K562 (cell line): ENCODE measurements at regions not wholly inside any gene's neighbourhood (a gene's known extent, or its start where the extent isn't known, plus 50 kb on each side); places are given as distances from the start of the nearest gene placed in this dataset.

Source experiments
- CBFA2T3 ChIP-seq: fragments of 450-650 bp; IDR thresholded peaks from 2 replicates; pipeline ENCODE4 v1.6.1; 2017
- CCAR2 ChIP-seq: fragments of 200-400 bp; formaldehyde crosslinking; IDR thresholded peaks from 2 replicates; pipeline ENCODE4 v1.6.1; 2017; ENCODE audit warnings: mild to moderate bottlenecking, low read depth, low read length
- EP300 ChIP-seq: IDR thresholded peaks from 2 replicates; pipeline ENCODE4 v1.6.1; 2012; ENCODE audit warnings: low read length, improper control_type of control experiment
- EZH2 ChIP-seq: IDR thresholded peaks from 2 replicates; pipeline ENCODE4 v1.6.1; 2012; ENCODE audit warnings: low read depth, mild to moderate bottlenecking, inconsistent platforms, low read length, borderline replicate concordance
- HIVEP1 ChIP-seq: fragments of 250-450 bp; sonication (Bioruptor Pico); IDR thresholded peaks from 2 replicates; pipeline ENCODE4 v1.4.0; 2020; ENCODE audit warnings: mild to moderate bottlenecking
- KAT8 ChIP-seq: fragments of 450-650 bp; IDR thresholded peaks from 2 replicates; pipeline ENCODE4 v1.6.1; 2016; ENCODE audit warnings: low read depth, mild to moderate bottlenecking
- MAX ChIP-seq: sonication (generic); formaldehyde crosslinking; IDR thresholded peaks from 2 replicates; pipeline ENCODE4 v1.9.0; 2022; ENCODE audit warnings: mild to moderate bottlenecking, missing genetic modification reagents
- NFATC3 ChIP-seq: fragments of 450-650 bp; IDR thresholded peaks from 2 replicates; pipeline ENCODE4 v1.6.1; 2017; ENCODE audit warnings: mild to moderate bottlenecking
- POLR2A ChIP-seq: fragments of 450-650 bp; conservative IDR thresholded peaks from 2 replicates; pipeline ENCODE4 v1.6.1; 2016
- RAD21 ChIP-seq, 2 experiments: fragments of 250-450 bp in 1 of 2; fragments of 450-650 bp in 1 of 2; sonication (Bioruptor Pico) in 1 of 2; formaldehyde crosslinking in 1 of 2; IDR thresholded peaks in 1 of 2; conservative IDR thresholded peaks in 1 of 2; 2 replicates each; pipeline versions ENCODE4 v1.4.0 to v1.8.0; 2020 to 2022; ENCODE audit warnings: mild to moderate bottlenecking in 2 of 2, moderate library complexity in 1 of 2
- TARDBP ChIP-seq: fragments of 450-650 bp; IDR thresholded peaks from 2 replicates; pipeline ENCODE4 v1.6.1; 2016
- ZFPM2 ChIP-seq: fragments of 250-450 bp; sonication (Bioruptor Pico); IDR thresholded peaks from 2 replicates; pipeline ENCODE4 v1.5.1; 2022; ENCODE audit warnings: mild to moderate bottlenecking
- TF ChIP-seq, protein P1 (sequence below), 3 experiments: IDR thresholded peaks in 2 of 3; conservative IDR thresholded peaks in 1 of 3; 2 replicates each; pipeline ENCODE4 v1.5.1; 2011 to 2012; ENCODE audit warnings: low read length in 3 of 3, mild to moderate bottlenecking in 3 of 3, control low read depth in 2 of 3, improper control_type of control experiment in 1 of 3, inconsistent platforms in 1 of 3, low read depth in 1 of 3, mixed read lengths in 1 of 3, moderate library complexity in 1 of 3; ENCODE audit not compliant: insufficient read depth in 2 of 3

DNA sequence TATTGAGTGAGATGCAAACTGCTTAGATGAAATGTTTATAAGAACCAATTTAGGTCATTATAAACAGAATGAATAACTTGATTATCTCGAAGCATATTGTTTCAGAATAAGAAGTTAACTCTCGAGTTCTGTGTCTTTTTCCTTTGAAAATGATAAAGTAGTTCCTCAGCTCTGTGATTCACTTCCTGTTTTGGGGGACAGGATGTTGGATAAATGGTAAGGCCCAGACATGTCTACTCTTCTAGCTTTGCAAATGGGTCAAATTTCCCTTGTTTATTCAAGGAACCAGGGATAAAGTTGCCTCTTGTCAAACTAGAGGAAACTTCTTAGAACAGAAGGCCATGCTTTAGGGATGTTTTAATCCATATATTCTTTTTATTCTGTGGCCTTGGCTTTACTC is 246.9 kb downstream of the SOX4 start:
- no peak for TF ChIP-seq RAD21 (CRISPR knock-in tag; conservative IDR thresholded peaks at IDR 0.05 in 1 of 2, IDR thresholded peaks at IDR 0.05 in 1 of 2)
- TF ChIP-seq, protein P1, sequence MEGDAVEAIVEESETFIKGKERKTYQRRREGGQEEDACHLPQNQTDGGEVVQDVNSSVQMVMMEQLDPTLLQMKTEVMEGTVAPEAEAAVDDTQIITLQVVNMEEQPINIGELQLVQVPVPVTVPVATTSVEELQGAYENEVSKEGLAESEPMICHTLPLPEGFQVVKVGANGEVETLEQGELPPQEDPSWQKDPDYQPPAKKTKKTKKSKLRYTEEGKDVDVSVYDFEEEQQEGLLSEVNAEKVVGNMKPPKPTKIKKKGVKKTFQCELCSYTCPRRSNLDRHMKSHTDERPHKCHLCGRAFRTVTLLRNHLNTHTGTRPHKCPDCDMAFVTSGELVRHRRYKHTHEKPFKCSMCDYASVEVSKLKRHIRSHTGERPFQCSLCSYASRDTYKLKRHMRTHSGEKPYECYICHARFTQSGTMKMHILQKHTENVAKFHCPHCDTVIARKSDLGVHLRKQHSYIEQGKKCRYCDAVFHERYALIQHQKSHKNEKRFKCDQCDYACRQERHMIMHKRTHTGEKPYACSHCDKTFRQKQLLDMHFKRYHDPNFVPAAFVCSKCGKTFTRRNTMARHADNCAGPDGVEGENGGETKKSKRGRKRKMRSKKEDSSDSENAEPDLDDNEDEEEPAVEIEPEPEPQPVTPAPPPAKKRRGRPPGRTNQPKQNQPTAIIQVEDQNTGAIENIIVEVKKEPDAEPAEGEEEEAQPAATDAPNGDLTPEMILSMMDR (IDR thresholded peaks at IDR 0.05 in 2 of 3, conservative IDR thresholded peaks at IDR 0.05 in 1 of 3; ENCODE audit: insufficient read depth in 2 of 3, low read depth in 1 of 3, low read length in 3 of 3) = no peak
- no peak for TF ChIP-seq POLR2A
- no peak for TF ChIP-seq CCAR2
- TF ChIP-seq EP300 = no peak
- no peak for TF ChIP-seq MAX
- no peak for TF ChIP-seq HIVEP1 (CRISPR knock-in tag)
- no peak for TF ChIP-seq NFATC3
- TF ChIP-seq CBFA2T3 = no peak
- TF ChIP-seq EZH2 = no peak
- no peak for TF ChIP-seq ZFPM2 (CRISPR knock-in tag)
- TF ChIP-seq KAT8 = no peak
- TF ChIP-seq TARDBP = no peak
